Brain microvascular endothelial cell (primary cell): ENCODE measurements at regions not wholly inside any gene's neighbourhood (a gene's known extent, or its start where the extent isn't known, plus 50 kb on each side); places are given as distances from the start of the nearest gene placed in this dataset.
A peak's percentile ranks its signal among the peaks of the same experiment; 100 is the strongest.

Experiments
- DNase-seq: peaks from one replicate; pipeline ENCODE4 v3.0.0-alpha.2; 2020
- H3K27ac ChIP-seq: fragments of 250-450 bp; sonication (Bioruptor Pico); 2 replicates; pipeline ENCODE4 v1.5.1; 2020; ENCODE audit warnings: mild to moderate bottlenecking, moderate library complexity
- H3K27me3 ChIP-seq: fragments of 250-450 bp; sonication (Bioruptor Pico); replicated peaks from 2 replicates; pipeline ENCODE4 v1.5.1; 2020; ENCODE audit warnings: mild to moderate bottlenecking
- H3K36me3 ChIP-seq: fragments of 250-450 bp; sonication (Bioruptor Pico); replicated peaks from 2 replicates; pipeline ENCODE4 v1.5.1; 2020; ENCODE audit warnings: mild to moderate bottlenecking
- H3K4me3 ChIP-seq: 2 replicates; pipeline ENCODE4 v1.5.1; 2011; ENCODE audit warnings: low read depth, mild to moderate bottlenecking, control low read depth, low read length, moderate library complexity
- in situ Hi-C: cut with HindIII; loops from 2 replicates; pipeline ENCODE4 v1.10.0; 2017; ENCODE audit warnings: low sequenced_read_pairs, low pct_ligation_motif_present
- TF ChIP-seq, protein P1 (sequence below): IDR thresholded peaks from 2 replicates; pipeline ENCODE4 v1.5.1; 2011; ENCODE audit warnings: low read depth, mild to moderate bottlenecking, moderate library complexity, low read length, control low read depth, inconsistent platforms; ENCODE audit errors: missing control alignments

GRCh38 chr13:44252938-44253337 lies 120.7 kb upstream of the SERP2 start:
- DNase-seq, result no peak
- Histone ChIP-seq H3K27me3 (no peaks in the 10 kb centered on the region), H3K4me3 (no peak overlapping the region), H3K27ac (no peak overlapping the region), H3K36me3 (no peaks in the 10 kb centered on the region)
- in situ Hi-C loops, result no loop called here
- TF ChIP-seq, protein P1, sequence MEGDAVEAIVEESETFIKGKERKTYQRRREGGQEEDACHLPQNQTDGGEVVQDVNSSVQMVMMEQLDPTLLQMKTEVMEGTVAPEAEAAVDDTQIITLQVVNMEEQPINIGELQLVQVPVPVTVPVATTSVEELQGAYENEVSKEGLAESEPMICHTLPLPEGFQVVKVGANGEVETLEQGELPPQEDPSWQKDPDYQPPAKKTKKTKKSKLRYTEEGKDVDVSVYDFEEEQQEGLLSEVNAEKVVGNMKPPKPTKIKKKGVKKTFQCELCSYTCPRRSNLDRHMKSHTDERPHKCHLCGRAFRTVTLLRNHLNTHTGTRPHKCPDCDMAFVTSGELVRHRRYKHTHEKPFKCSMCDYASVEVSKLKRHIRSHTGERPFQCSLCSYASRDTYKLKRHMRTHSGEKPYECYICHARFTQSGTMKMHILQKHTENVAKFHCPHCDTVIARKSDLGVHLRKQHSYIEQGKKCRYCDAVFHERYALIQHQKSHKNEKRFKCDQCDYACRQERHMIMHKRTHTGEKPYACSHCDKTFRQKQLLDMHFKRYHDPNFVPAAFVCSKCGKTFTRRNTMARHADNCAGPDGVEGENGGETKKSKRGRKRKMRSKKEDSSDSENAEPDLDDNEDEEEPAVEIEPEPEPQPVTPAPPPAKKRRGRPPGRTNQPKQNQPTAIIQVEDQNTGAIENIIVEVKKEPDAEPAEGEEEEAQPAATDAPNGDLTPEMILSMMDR, result no peak

DNA sequence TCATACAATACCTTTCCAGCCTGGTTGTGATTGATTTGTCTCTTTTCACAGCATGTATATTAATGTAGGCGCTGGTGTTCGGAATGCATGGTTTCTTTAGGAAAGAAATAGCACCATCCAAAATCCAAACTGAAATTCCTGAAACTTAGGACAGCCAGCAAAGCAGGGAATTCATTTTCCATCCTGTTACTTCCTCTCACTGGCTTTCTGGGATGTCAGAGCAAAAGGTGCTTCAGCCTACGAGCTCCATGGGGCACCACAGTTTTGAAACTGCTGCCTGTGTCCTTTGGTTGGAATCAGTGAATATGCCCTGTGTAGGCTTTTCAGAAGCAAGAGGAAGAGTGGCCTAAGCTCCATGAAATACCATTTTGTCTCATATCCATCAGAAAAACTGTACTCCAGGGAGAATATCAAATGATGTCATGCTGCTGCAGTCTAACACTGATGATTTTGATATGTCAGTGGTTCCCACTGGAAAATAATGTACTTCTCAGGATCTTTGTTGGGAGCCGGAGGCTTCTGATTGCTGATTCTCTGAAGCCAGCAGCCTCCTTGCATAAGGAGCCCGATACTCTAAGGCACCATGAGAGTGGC lies 117.8 kb upstream of the SERP2 start:
- no peak overlapping the region for H3K4me3 ChIP-seq
- TF ChIP-seq, protein P1, result no peak
- H3K27me3 ChIP-seq, result no peaks in the 10 kb centered on the region
- DNase-seq, result no peak
- in situ Hi-C loops, result no loop called here
- H3K36me3 ChIP-seq, result no peaks in the 10 kb centered on the region
- no peak overlapping the region for H3K27ac ChIP-seq

DNA sequence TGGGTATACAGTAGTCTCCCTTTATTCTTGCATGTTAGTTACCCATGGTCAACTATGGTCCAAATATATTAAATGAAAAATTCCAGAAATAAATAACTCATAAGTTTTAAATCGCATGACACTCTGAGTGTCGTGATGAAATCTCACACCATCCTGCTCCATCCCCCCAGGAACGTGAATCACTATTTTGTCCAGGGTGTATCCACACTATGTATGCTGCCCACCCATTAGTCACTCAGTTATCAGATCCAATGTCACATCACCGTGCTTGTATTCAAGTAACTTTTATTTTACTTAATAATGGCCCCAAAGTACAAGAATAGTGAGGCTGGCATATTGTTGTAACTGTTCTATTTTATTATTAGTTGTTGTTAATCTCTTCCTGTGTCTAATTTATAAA lies 115.8 kb upstream of the SERP2 start:
- Histone ChIP-seq H3K36me3 (no peaks in the 10 kb centered on the region), H3K4me3 (no peak overlapping the region), H3K27ac (no peak overlapping the region), H3K27me3 (no peaks in the 10 kb centered on the region)
- in situ Hi-C loops, result no loop called here
- peak; percentile 60 for DNase-seq
- TF ChIP-seq, protein P1, result no peak

GRCh38 chr13:44259045-44260027 lies 114.3 kb upstream of the SERP2 start:
- no peak overlapping the region for H3K4me3 ChIP-seq

GRCh38 chr13:44260336-44260735 lies 113.3 kb upstream of the SERP2 start:
- no peak overlapping the region for H3K4me3 ChIP-seq
- H3K36me3 ChIP-seq, result no peaks in the 10 kb centered on the region
- in situ Hi-C loops, result no loop called here
- TF ChIP-seq, protein P1, result no peak
- no peak overlapping the region for H3K27ac ChIP-seq
- no peak for DNase-seq
- no peaks in the 10 kb centered on the region for H3K27me3 ChIP-seq

More at GRCh38 chr13:44259045-44260027, 114.3 kb upstream of the SERP2 start:
- DNase-seq, result peak; percentile 89
- H3K27ac ChIP-seq, result peak overlapping the region; percentile 72
- H3K36me3 ChIP-seq, result no peaks in the 10 kb centered on the region
- in situ Hi-C loops, result no loop called here
- no peaks in the 10 kb centered on the region for H3K27me3 ChIP-seq
- TF ChIP-seq, protein P1, result no peak
